SK-N-SH treated with all-trans-retinoic acid at 6 μM for 48 hours (cell line): ENCODE measurements at regions not wholly inside any gene's neighbourhood (a gene's known extent, or its start where the extent isn't known, plus 50 kb on each side); places are given as distances from the start of the nearest gene placed in this dataset.

Experiments used
- ARNTL ChIP-seq: fragments of 450-650 bp; formaldehyde crosslinking; IDR thresholded peaks from 2 replicates; pipeline ENCODE4 v1.5.0; 2020; ENCODE audit warnings: low read depth, mild to moderate bottlenecking, moderate library complexity, borderline replicate concordance
- CREB5 ChIP-seq: fragments of 250-450 bp; sonication (Bioruptor Pico); IDR thresholded peaks from 2 replicates; pipeline ENCODE4 v1.5.1; 2020; ENCODE audit warnings: low read depth, mild to moderate bottlenecking, moderate library complexity
- ESRRG ChIP-seq: fragments of 250-450 bp; sonication (Bioruptor Pico); IDR thresholded peaks from 2 replicates; pipeline ENCODE4 v1.6.1; 2021; ENCODE audit warnings: mild to moderate bottlenecking
- ISL1 ChIP-seq: fragments of 250-450 bp; sonication (Bioruptor Pico); IDR thresholded peaks from 2 replicates; pipeline ENCODE4 v2.1.2; 2022; ENCODE audit warnings: mild to moderate bottlenecking, moderate library complexity
- OSR1 ChIP-seq: fragments of 250-450 bp; sonication (Bioruptor Pico); IDR thresholded peaks from 2 replicates; pipeline ENCODE4 v1.8.0; 2022; ENCODE audit warnings: moderate library complexity, mild to moderate bottlenecking, inconsistent platforms
- PATZ1 ChIP-seq: fragments of 250-450 bp; sonication (Bioruptor Pico); IDR thresholded peaks from 2 replicates; pipeline ENCODE4 v1.8.0; 2020; ENCODE audit warnings: mild to moderate bottlenecking, moderate library complexity, borderline replicate concordance
- PPARA ChIP-seq: fragments of 250-450 bp; sonication (Bioruptor Pico); IDR thresholded peaks from 2 replicates; pipeline ENCODE4 v1.5.0; 2020; ENCODE audit warnings: mild to moderate bottlenecking, borderline replicate concordance
- RARB ChIP-seq: fragments of 250-450 bp; sonication (Bioruptor Pico); IDR thresholded peaks from 2 replicates; pipeline ENCODE4 v1.8.0; 2021; ENCODE audit warnings: mild to moderate bottlenecking, moderate library complexity
- TSHZ2 ChIP-seq: fragments of 250-450 bp; sonication (Bioruptor Pico); IDR thresholded peaks from 2 replicates; pipeline ENCODE4 v1.5.0; 2020; ENCODE audit warnings: mild to moderate bottlenecking, moderate library complexity
- ZFP30 ChIP-seq: fragments of 450-650 bp; formaldehyde crosslinking; IDR thresholded peaks from 2 replicates; pipeline ENCODE4 v1.5.0; 2022; ENCODE audit warnings: mild to moderate bottlenecking, moderate library complexity
- ZNF70 ChIP-seq: fragments of 450-650 bp; formaldehyde crosslinking; IDR thresholded peaks from 2 replicates; pipeline ENCODE4 v1.5.0; 2020; ENCODE audit warnings: mild to moderate bottlenecking, moderate library complexity

- TF ChIP-seq PATZ1 (CRISPR knock-in tag) (no peak), ZFP30 (CRISPR knock-in tag) (no peak), CREB5 (CRISPR knock-in tag) (no peak), OSR1 (no peak), PPARA (no peak), ISL1 (no peak), ESRRG (no peak), RARB (CRISPR knock-in tag) (no peak), ZNF70 (no peak), TSHZ2 (CRISPR knock-in tag) (no peak), ARNTL (CRISPR knock-in tag) (no peak)
Measured at GRCh38 chr2:106961328-106961727, 75.4 kb upstream of the ST6GAL2 start.
